Superior temporal gyrus (tissue), 1 donor: ENCODE measurements at regions not wholly inside any gene's neighbourhood (a gene's known extent, or its start where the extent isn't known, plus 50 kb on each side); places are given as distances from the start of the nearest gene placed in this dataset.
A peak's percentile ranks its signal among the peaks of the same experiment; 100 is the strongest.

Experiments
- DNase-seq: peaks from one replicate; pipeline ENCODE4 v3.0.0-alpha.2; 2016; ENCODE audit errors: extremely low spot score

GRCh38 chr9:70478963-70479641, 64.6 kb upstream of the KLF9 start:
- DNase-seq: no peak

- no peak for DNase-seq
These were observed 63.5 kb upstream of the KLF9 start for GRCh38 chr9:70477907-70478480.

GRCh38 chr9:70477146-70477745, 62.8 kb upstream of the KLF9 start:
- DNase-seq: no peak

- DNase-seq: no peak
These were observed 60.8 kb upstream of the KLF9 start for GRCh38 chr9:70475211-70475610.

- no peak for DNase-seq
These were observed 60.0 kb upstream of the KLF9 start for GRCh38 chr9:70474413-70474812.

GRCh38 chr9:70472268-70473249, 58.1 kb upstream of the KLF9 start:
- DNase-seq: no peak

- DNase-seq: no peak
These were observed 55.9 kb upstream of the KLF9 start for GRCh38 chr9:70470050-70471015.

- no peak for DNase-seq
These were observed 53.8 kb upstream of the KLF9 start for GRCh38 chr9:70468291-70468690.

- DNase-seq: peak; percentile 54
These were observed 52.6 kb upstream of the KLF9 start for GRCh38 chr9:70466976-70467561.

- DNase-seq: no peak
These were observed 51.4 kb upstream of the KLF9 start for GRCh38 chr9:70465904-70466303.

- DNase-seq: no peak
These were observed 50.9 kb upstream of the KLF9 start for GRCh38 chr9:70465398-70465797.
